Breast epithelium (tissue), 4 donors: ENCODE measurements at regions not wholly inside any gene's neighbourhood (a gene's known extent, or its start where the extent isn't known, plus 50 kb on each side); places are given as distances from the start of the nearest gene placed in this dataset.

Experiments
- DNase-seq, 2 donors: peaks; one replicate each; pipeline ENCODE4 v3.0.0-alpha.2; 2019; ENCODE audit warnings: low spot score in 2 of 2
- H3K27ac ChIP-seq, 2 donors: fragments of 200-600 bp; sonication (generic) in 1 of 2; one replicate each; pipeline ENCODE4 v1.5.1; 2016 to 2019; ENCODE audit warnings: mild to moderate bottlenecking in 1 of 2
- H3K27me3 ChIP-seq, 2 donors: fragments of 200-600 bp; sonication (generic) in 1 of 2; one replicate each; pipeline versions ENCODE4 v1.5.1 to v1.6.0; 2017 to 2019; ENCODE audit warnings: control low read depth in 1 of 2, mild to moderate bottlenecking in 1 of 2
- H3K36me3 ChIP-seq: fragments of 200-600 bp; one replicate; pipeline ENCODE4 v1.5.1; 2019
- H3K4me1 ChIP-seq, 2 donors: fragments of 200-600 bp; sonication (generic); one replicate each; pipeline ENCODE4 v1.5.1; 2016 to 2019; ENCODE audit warnings: control low read depth in 1 of 2
- H3K4me3 ChIP-seq, 3 donors: fragments of 200-600 bp; sonication (generic); 1 replicate in 2 of 3; 2 replicates in 1 of 3; pipeline ENCODE4 v1.5.1; 2016 to 2019; ENCODE audit warnings: mild to moderate bottlenecking in 3 of 3, moderate library complexity in 2 of 3
- H3K9me3 ChIP-seq, 2 donors: fragments of 200-600 bp; sonication (generic) in 1 of 2; one replicate each; pipeline ENCODE4 v1.5.1; 2016 to 2019; ENCODE audit warnings: control low read depth in 1 of 2
- CTCF ChIP-seq, 3 donors: fragments of 450-650 bp; IDR thresholded peaks; one replicate each; pipeline ENCODE4 v1.5.1; 2016 to 2017; ENCODE audit warnings: antibody characterized with exemption in 3 of 3, mild to moderate bottlenecking in 3 of 3, moderate library complexity in 3 of 3
- POLR2A ChIP-seq: fragments of 450-650 bp; IDR thresholded peaks from one replicate; pipeline ENCODE4 v1.6.1; 2016; ENCODE audit warnings: antibody characterized with exemption, mild to moderate bottlenecking, moderate library complexity
- POLR2AphosphoS5 ChIP-seq, 3 donors: sonication (generic); formaldehyde crosslinking; IDR thresholded peaks; one replicate each; pipeline ENCODE4 v1.6.1; 2017; ENCODE audit warnings: antibody characterized with exemption in 3 of 3
- intact Hi-C: fragments of 100-400 bp; cut with DNase I; formaldehyde crosslinking; loops from one replicate; pipeline ENCODE4 v1.15.1; 2023; ENCODE audit warnings: low total_unique reads

GRCh38 chr12:42794806-42795205 lies 205.3 kb upstream of the PRICKLE1 start:
- H3K9me3 ChIP-seq = no peaks in the 10 kb centered on the region
- H3K4me3 ChIP-seq = no peak overlapping the region
- TF ChIP-seq POLR2A = no peak
- no peak for TF ChIP-seq POLR2AphosphoS5 (IDR thresholded peaks at IDR 0.05)
- TF ChIP-seq CTCF (IDR thresholded peaks at IDR 0.05) = no peak
- intact Hi-C loops = no loop called here
- no peaks in the 10 kb centered on the region for H3K4me1 ChIP-seq
- H3K27me3 ChIP-seq = no peaks in the 10 kb centered on the region
- no peaks in the 10 kb centered on the region for H3K36me3 ChIP-seq
- no peak for DNase-seq
- no peak overlapping the region for H3K27ac ChIP-seq

GRCh38 chr12:42793166-42793565 lies 203.6 kb upstream of the PRICKLE1 start:
- Histone ChIP-seq H3K27me3 (no peaks in the 10 kb centered on the region), H3K4me3 (no peak overlapping the region), H3K36me3 (no peaks in the 10 kb centered on the region), H3K4me1 (no peaks in the 10 kb centered on the region), H3K27ac (no peak overlapping the region), H3K9me3 (no peaks in the 10 kb centered on the region)
- TF ChIP-seq CTCF (IDR thresholded peaks at IDR 0.05) = no peak
- TF ChIP-seq POLR2AphosphoS5 (IDR thresholded peaks at IDR 0.05) = no peak
- no peak for TF ChIP-seq POLR2A
- intact Hi-C loops = no loop called here
- DNase-seq = no peak

GRCh38 chr12:42792265-42792664 lies 202.7 kb upstream of the PRICKLE1 start:
- H3K36me3 ChIP-seq = no peaks in the 10 kb centered on the region
- no peaks in the 10 kb centered on the region for H3K27me3 ChIP-seq
- no peak overlapping the region for H3K4me3 ChIP-seq
- TF ChIP-seq CTCF (IDR thresholded peaks at IDR 0.05) (no peak), POLR2AphosphoS5 (IDR thresholded peaks at IDR 0.05) (no peak), POLR2A (no peak)
- no peaks in the 10 kb centered on the region for H3K9me3 ChIP-seq
- H3K4me1 ChIP-seq = no peaks in the 10 kb centered on the region
- no peak overlapping the region for H3K27ac ChIP-seq
- DNase-seq = no peak
- intact Hi-C loops = no loop called here

GRCh38 chr12:42791399-42791798 lies 201.9 kb upstream of the PRICKLE1 start:
- H3K4me3 ChIP-seq = no peak overlapping the region
- intact Hi-C loops = no loop called here
- H3K27me3 ChIP-seq = no peaks in the 10 kb centered on the region
- H3K27ac ChIP-seq = no peak overlapping the region
- H3K9me3 ChIP-seq = no peaks in the 10 kb centered on the region
- no peak for TF ChIP-seq CTCF (IDR thresholded peaks at IDR 0.05)
- no peak for TF ChIP-seq POLR2A
- TF ChIP-seq POLR2AphosphoS5 (IDR thresholded peaks at IDR 0.05) = no peak
- no peak for DNase-seq
- no peaks in the 10 kb centered on the region for H3K4me1 ChIP-seq
- H3K36me3 ChIP-seq = no peaks in the 10 kb centered on the region

- Histone ChIP-seq H3K27me3 (no peaks in the 10 kb centered on the region), H3K9me3 (no peaks in the 10 kb centered on the region), H3K36me3 (no peaks in the 10 kb centered on the region), H3K4me3 (no peak overlapping the region), H3K4me1 (no peaks in the 10 kb centered on the region), H3K27ac (no peak overlapping the region)
- DNase-seq = no peak
- intact Hi-C loops = no loop called here
- TF ChIP-seq POLR2A = no peak
- TF ChIP-seq CTCF (IDR thresholded peaks at IDR 0.05) = no peak
- TF ChIP-seq POLR2AphosphoS5 (IDR thresholded peaks at IDR 0.05) = no peak
These were observed 201.2 kb upstream of the PRICKLE1 start for GRCh38 chr12:42790761-42791151.
